SKM-1 treated with dmso at 0.1 percent for 144 hours (cell line): ENCODE measurements at regions not wholly inside any gene's neighbourhood (a gene's known extent, or its start where the extent isn't known, plus 50 kb on each side); places are given as distances from the start of the nearest gene placed in this dataset.
"Not testable (repeated sequence)": the region's sequence is repeated elsewhere in the genome, so short reads cannot be mapped to it uniquely, and the experiment has no call there.

Source experiments
- DNase-seq: peaks from one replicate; lab custom pipeline; 2025; ENCODE audit not compliant: unreplicated experiment; lab: John Stamatoyannopoulos, UW

DNA sequence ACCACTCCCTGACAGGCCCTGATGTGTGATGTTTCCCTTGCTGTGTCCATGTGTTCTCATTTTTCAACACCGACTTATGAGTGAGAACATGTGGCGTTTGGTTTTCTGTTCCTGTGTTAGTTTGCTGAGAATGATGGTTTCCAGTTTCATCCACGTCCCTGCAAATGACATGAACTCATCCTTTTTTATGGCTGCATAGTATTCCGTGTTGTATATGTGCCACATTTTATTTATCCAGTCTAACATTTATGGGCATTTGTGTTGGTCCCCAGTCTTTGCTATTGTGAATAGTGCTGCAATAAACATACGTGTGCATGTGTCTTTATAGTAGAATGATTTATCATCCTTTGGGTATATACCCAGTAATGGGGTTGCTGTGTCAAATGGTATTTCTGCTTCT is 830.3 kb upstream of the ADGRB3 start:
- DNase-seq = not testable (repeated sequence)

DNA sequence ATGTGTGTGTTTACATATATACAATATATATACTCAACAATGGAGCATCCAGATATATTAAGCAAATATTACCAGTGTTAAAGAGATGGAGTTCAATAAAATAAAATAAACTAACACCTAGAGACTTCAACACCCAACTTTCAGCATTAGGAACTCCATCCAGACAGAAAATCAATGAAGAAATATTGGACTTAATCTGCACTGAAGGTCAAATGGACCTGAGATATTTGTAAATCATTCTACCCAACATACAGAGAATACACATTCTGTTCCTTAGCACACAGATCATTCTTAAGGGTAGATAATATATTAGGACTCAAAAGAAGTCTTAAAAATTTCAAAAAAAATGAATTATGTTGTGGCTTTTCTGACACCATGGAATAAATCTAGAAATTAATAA is 832.3 kb upstream of the ADGRB3 start:
- peak; percentile 14 for DNase-seq

DNA sequence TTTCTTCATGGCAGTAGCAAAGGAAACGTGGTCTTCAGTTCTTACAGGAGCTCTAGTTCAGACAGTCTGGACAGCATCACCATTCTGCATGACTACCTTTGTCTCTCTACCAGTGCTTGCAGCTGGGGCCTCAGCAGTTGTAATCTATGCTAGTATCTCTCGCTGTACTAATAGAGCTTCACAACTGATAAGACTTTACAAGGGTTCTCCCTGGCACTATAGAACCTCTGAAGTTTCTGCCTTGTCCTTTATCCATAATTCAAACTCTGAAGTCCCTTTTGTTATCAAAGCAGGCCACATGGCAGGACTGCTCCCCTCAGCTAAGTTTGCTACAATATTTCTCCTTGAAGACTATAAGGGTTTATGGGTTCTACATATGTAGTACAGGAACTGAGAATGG is 842.1 kb upstream of the ADGRB3 start:
- no peak for DNase-seq

DNA sequence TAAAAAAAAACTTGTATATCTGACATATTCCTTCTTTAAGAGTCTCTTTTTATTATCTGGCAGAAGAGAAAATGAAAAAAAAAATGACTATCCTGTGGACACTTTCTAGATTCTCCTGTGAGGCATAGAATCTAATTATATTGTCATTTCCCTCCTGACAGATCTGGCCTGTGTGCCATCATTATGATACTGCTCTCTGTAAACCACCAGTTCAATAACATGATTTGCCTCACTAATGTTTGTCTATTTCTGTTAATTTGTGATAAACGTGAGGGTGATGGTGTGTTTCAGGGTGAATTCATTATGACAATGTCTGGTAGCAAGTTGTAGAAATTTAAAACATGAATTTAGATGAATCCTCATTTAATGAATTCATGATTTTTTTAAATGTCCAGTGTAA is 844.5 kb upstream of the ADGRB3 start:
- no peak for DNase-seq

DNA sequence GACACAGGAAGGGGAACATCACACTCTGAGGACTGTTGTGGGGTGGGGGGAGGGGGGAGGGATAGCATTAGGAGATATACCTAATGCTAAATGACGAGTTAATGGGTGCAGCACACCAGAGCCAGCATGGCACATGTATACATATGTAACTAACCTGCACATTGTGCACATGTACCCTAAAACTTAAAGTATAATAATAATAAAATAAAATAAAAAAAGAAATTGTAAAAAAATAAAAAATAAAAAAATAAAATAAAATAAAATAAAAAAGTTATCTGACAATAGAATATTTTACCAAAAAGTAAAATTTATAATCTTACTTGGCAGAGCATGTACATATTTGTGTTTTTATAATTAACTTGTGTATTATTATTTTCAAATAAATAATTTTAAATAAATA is 848.0 kb upstream of the ADGRB3 start:
- DNase-seq = not testable (repeated sequence)

DNA sequence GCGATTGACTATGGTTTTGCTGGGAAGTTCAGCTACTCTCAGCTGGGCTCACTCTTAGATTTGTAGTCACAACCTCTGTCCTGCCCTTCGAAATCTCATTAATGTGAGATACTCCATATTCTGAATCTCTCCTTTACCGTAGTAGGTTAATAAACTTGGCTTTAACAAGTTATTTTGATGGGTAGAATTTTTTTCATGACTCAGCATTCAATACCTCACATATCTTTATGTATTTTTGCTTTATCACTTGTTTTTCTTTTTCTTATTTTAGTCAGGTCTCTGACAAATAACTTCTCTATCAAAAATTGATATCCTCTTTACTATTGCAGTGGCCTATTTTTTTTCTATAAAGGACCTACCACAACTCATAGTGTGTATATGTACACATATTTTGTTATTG is 855.2 kb upstream of the ADGRB3 start:
- DNase-seq = no peak

DNA sequence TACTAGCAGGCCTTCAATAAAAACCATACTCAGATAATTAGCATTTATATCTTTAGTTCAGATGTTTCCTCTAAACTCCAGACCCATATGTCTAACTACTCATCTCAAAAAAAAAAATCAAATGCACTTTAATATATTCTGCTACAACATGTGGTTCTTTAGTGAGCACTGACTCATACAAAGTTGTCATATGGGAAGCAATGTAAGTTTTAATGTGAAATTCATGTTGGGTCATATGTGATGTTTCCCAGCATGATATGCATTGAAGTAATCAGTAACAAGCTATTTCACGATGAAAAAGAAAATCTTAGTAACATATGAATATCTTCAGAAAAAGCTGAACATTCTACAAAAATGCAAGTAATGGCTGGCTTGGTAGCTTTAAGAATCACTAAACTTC is 859.7 kb upstream of the ADGRB3 start:
- DNase-seq = no peak

DNA sequence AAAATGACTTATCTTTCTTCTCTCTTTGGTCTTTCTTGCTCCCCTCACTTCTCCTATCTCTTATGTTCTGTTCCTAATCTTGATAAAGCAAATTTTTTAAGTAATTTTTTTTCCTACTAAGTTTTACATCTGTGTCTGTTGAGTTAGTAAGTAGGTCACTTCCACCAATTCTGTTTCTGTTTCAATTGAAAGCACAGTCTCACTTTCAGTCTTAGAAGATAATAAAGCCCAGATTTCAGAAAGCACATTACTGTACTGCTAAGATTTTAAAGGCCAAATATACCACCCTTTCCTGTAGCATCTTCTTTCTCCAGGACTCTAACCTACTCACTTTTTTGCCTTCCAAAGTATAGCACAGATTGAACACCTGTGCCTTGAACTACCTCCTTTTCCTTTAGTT is 866.1 kb upstream of the ADGRB3 start:
- no peak for DNase-seq

DNA sequence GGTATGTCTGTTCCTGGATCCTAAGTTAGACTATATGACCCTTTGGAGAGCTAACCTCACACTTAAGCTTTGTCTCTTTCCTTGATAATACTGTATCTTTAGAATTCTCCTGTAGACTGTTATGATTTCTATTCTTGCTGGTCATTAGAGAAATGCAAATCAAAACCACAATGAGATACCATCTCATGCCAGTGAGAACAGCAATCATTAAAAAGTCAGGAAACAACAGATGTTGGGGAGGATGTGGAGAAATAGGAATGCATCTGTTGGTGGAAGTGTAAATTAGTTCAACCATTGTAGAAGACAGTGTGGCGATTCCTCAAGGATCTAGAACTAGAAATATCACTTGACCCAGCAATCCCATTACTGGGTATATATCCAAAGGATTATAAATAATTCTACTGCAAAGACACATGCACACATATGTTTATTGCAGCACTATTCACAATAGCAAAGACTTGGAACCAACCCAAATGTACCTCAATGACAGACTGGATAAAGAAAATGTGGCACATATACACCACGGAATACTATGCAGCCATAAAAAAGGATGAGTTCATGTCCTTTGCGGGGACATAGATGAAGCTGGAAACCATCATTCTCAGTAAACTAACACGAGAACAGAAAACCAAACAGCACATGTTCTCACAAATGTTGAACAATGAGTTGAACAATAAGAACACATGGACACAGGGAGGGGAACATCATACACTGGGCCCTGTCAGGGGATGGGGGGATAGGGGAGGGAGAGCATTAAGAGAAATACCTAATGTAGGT is 867.8 kb upstream of the ADGRB3 start:
- not testable (repeated sequence) for DNase-seq

DNA sequence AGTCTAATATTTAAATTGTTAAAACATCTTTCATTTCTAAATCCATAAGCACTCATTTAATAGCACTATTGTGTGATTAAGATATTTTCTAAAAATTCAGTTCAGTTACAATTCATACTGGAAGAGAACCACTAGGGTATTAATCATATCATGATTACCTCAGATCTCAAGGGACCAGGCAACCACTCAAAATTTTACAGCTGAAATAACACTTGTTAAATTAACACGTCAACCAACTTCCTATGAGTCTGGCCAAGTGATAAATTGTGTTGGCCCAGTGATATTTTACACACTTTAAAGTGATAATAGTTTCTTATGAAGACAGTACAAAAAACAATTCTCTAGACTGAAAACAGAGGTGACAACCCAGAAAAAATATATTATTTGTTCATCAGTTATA is 869.0 kb upstream of the ADGRB3 start:
- DNase-seq = no peak

DNA sequence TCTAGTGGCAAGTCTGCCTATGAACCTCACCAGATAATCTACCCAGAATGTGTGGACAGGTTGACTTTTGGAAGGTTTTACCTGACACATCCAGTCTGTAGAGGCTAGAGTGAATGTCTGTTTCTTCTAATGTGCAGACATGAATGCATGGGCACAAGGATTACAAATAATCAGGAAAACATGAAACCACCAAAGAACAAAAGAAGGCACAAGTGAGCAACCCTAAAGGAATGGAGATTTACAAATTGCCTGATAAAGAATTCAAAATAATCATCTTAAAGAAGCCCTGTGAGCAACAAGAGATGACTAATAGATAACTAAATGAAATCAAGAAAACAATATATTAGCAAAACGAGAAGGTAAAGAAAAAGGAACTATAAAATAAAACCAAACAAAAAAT is 876.1 kb upstream of the ADGRB3 start:
- DNase-seq = no peak

DNA sequence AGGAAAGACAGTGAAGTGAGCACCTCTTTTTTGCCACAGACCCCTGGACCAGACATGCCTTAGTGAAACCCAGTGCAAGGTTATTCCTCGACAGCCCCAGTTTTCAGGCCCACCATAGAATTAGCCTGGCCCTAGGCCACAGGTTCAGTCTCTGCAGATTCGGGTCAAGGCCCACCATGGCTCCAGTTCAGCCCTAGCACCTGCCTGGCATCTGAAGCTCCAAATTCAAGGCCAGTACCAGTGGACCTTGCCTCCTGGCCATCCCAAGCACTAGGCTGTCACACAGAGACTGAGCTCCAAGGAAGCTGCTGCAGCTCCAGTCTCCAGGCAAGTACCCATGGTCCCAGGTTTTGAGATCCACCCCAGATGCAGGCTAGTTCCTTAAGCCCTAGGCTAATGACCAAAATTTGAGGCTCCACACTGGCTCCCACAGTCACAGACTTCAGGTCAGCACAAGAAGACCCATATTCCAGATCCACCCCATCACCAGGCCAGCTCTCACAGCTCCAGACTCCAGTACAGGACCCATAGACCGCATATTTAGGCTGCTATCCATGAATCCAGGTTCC is 877.5 kb upstream of the ADGRB3 start:
- no peak for DNase-seq

DNA sequence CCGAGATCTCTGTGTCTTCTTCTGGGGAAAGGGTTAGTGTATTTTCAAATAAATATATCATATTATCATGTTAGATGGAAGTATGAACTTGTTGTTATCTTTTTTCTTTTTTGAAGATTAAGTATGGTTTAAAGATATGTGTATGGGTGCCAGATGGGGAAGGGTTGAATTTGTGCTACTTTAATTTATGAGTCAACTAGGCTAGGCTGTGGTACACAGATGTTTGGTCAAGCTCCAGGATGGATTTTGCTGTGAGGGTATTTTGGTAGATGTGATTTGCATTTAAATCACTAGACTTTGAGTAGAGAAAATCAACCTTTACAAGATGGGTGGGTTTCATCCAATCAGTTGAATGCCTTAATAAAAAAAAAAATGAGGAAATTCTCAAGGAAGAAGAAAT is 886.6 kb upstream of the ADGRB3 start:
- no peak for DNase-seq

DNA sequence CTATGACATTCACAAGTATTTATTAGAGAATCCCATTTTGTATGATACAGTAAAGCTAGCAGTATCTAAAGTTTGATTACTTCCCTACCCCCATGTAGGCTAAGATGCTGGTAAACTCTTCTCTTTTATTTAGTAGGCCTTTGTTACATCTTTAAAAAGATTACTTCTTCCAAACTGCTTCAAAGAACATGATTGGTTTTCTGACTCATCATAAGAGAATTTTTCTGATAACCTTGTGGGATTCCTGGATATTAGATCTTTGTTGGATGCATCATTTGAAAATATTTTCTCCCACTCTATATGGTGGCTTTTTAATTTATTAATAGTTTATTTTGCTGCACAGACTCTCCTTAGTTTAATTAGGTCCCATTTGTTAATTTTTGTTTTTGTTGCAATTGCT is 898.3 kb upstream of the ADGRB3 start:
- DNase-seq = no peak

DNA sequence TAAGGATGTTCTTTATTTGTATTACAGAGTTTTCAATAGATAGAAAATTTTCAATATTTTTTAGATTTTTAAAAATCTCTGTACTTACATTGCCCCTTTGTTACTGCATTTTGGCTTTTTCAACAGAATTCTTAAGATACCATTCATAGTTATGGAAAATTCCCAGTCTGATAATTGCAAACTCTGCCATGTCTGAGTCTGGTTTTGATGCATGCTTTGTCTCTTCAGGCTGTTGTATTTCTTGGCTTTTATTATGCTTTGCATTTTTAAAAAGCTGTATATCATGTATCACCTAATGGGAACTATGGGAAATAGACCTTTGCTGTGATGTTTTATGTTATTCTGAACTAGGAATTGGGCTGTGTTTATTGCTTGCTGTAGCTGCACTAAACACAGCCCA is 898.9 kb upstream of the ADGRB3 start:
- no peak for DNase-seq

DNA sequence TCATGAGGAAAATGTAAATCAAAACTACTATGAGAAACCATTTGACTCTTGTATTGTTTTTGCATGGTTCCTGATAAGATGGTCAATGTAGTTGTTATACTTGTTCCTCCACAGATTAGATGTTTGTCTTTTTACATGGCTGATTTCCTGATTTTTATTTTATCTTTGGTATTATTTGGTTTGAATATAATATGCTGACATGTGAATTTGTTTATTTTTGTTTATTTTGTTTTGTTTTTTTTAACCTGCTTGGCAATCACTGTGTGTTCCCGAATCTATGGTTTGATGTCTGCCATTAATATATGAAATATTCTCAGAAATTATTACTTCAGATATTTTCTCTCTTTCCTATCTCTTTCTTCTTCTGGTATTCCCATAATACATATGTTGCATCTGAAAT is 899.5 kb upstream of the ADGRB3 start:
- DNase-seq = no peak

DNA sequence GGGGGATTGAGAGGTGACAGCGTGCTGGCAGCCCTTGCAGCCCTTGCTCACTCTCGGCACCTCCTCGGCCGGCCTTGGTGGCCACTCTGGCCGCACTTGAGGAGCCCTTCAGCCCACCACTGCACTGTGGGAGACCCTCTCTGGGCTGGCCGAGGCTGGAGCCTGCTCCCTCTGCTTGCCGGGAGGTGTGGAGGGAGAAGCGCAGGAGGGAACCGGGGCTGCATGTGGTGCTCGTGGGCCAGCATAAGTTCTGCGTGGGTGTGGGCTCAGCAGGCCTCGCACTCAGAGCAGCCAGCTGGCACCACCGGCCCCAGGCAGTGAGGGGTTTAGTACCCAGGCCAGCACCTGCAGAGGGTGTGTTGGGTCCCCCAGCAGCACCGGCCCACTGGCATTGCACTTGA is 912.2 kb upstream of the ADGRB3 start:
- DNase-seq = no peak

DNA sequence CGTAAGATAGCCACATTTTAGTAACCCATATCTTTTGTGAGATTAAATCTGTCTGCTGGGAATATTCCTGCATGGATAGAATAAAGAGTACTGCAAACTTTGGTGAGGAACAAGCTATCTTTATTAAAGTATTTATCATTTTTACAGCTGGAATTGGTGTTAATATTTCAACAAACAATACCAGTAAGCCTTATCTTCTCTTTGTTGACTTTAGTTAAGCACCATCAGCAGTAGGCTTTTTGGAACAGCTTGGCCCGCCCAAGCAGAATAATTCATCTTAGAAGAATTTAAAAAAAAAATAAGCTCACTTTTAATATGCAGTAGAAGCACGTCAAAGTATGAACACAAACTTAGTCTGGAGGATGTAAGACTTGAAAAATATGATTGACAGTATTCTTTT is 917.8 kb upstream of the ADGRB3 start:
- DNase-seq = no peak

DNA sequence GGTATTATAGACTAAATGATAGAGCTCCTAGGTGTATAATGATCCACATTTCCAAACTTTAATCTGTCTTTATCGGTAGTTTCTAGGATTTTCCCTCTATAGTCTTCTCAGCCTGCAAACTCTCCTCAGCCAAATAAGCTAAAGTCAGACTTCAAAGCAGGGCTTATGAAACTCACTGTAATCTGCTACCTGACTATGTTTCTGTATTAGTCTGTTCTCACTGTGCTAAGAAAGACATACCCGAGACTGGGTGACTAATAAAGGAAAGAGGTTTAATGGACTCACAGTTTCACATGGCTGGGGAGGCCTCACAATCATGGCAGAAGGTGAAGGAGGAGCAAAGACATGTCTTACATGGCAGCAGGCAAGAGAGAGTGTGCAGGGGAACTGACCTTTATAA is 928.7 kb upstream of the ADGRB3 start:
- DNase-seq = no peak

DNA sequence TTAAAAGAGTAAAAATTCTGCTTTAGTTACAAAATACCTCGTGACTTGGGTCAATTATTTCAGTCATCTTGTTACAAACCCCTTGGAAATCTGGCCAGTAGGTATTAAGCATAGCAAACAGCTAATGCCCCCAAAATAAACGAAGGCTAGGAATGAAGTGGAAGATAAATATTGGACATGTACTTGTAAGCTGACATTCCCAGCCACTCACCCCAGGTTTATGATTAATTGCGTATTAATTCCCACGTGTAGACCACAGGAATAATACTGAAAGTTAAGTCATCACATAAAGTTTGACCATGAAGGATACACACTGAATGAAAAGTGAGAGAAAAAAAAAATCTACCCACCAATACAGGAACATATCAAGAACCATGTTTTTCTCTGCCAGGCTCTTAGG is 936.5 kb upstream of the ADGRB3 start:
- no peak for DNase-seq

DNA sequence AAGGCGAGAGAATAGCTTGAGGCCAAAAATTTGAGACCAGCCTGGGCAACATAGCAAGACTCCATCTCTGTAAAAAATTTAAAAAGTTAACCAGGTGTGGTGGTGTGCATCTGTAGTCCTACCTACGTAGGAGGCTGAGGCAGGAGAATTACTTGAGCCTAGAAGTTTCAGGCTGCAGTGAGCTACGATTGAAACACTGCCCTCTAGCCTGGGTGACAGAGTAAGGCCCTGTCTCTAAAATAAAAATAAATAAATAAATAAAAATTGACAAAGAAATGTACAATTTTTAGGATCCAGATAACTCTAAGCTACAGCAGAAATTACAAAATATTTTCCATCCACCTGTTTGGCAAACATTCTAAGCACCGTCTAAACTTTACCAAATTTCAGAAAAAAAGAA is 941.0 kb upstream of the ADGRB3 start:
- DNase-seq = no peak

DNA sequence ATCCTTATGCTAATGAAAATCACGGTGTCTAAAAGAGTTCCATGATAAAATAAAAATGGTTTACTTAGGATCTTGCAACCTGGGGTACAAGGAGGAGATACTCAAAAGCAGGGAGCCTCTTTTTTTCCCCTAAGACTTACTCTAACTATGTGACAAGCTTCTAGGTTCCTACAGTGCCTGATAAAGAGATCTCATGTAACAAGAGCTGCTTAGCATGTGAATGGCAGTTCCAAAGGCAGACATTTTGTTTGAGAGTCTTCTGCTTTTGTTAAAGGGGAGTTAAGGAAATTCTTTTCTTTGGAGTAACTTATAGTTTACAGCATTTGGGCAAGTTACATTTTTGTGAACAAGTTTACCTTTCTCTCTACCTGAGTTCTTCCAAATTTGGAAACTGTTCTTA is 945.8 kb upstream of the ADGRB3 start:
- no peak for DNase-seq

DNA sequence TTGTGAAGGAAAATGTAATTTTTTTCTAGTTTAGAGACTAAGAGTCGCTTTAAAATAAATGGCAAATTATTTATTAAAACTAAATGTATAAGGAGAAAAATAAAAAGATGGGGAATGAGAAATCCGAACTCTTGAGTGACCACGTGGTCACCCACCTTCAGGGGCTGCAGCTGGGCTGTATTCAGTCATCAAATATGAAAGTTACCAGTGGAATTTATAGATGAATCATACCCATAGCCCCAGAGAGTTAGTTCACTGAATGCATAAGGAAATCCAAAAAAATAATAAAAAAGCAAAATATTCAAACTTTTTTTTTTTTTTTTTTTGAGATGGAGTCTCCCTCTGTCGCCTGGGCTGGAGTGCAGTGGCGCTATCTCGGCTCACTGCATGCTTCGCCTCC is 947.7 kb upstream of the ADGRB3 start:
- DNase-seq = no peak
